ENCODE measurements at regions not wholly inside any gene's neighbourhood (a gene's known extent, or its start where the extent isn't known, plus 50 kb on each side); places are given as distances from the start of the nearest gene placed in this dataset.

GRCh38 chr4:152117520-152117919 is 356.7 kb upstream of the GATB start:
- Histone ChIP-seq H3K27ac (no peak overlapping the region), H3K9me3 (ENCODE audit: low read depth) (no peaks in the 10 kb centered on the region), H3K9ac (no peak overlapping the region), H3K36me3 (ENCODE audit: low read depth) (no peaks in the 10 kb centered on the region), H4K20me1 (ENCODE audit: insufficient read depth) (no peaks in the 10 kb centered on the region), H3K4me2 (ENCODE audit: unreplicated experiment) (no peak overlapping the region), H3K27me3 (replicated peaks; ENCODE audit: insufficient read depth) (no peaks in the 10 kb centered on the region), H2AFZ (no peak overlapping the region), H3K79me2 (ENCODE audit: insufficient read depth) (no peaks in the 10 kb centered on the region), H3K4me1 (ENCODE audit: insufficient read depth) (no peaks in the 10 kb centered on the region), H3K4me3 (no peak overlapping the region), H3K9me2 (ENCODE audit: insufficient read depth) (no peaks in the 10 kb centered on the region), H3F3A (ENCODE audit: insufficient read depth) (no peaks in the 10 kb centered on the region)
- DNase-seq = no peak
- in situ Hi-C loops (cut with MboI) = no loop called here
- WGBS, 2 experiments (ENCODE audit: low coverage in 1 of 2, low lambda C conversion rate in 2 of 2, missing lambda C conversion rate in 2 of 2) = 79% methylated on average over 6 of the region's 6 CpGs
- TF ChIP-seq EZH2phosphoT487 (IDR thresholded peaks at IDR 0.05; ENCODE audit: insufficient read depth, low read depth) (no peak), EZH2 (IDR thresholded peaks at IDR 0.05; ENCODE audit: insufficient read depth, poor library complexity, severe bottlenecking) (no peak)

DNA sequence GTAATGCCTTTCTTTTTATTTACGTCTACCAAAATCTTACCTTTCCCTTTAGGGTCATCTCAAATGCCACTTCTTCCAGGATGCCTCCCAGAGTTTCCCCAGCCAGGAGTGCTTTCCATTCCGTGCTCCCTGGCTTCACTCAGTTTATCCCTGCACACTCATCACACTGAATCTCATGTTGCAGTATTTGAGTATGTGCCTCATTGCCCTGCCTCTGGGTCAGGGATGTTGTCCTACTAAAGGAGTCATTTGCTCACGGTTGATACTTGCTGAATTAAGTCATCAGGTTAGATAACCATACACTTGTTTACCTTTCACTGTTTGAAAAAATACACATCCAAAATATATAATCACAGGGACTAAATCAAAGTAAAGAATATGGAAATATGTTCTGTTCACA is 356.2 kb upstream of the GATB start:
- Histone ChIP-seq H3K9me3 (ENCODE audit: low read depth) (no peaks in the 10 kb centered on the region), H3K27ac (no peak overlapping the region), H3F3A (ENCODE audit: insufficient read depth) (no peaks in the 10 kb centered on the region), H3K79me2 (ENCODE audit: insufficient read depth) (no peaks in the 10 kb centered on the region), H4K20me1 (ENCODE audit: insufficient read depth) (no peaks in the 10 kb centered on the region), H3K27me3 (replicated peaks; ENCODE audit: insufficient read depth) (no peaks in the 10 kb centered on the region), H3K9me2 (ENCODE audit: insufficient read depth) (no peaks in the 10 kb centered on the region), H3K4me1 (ENCODE audit: insufficient read depth) (no peaks in the 10 kb centered on the region), H3K36me3 (ENCODE audit: low read depth) (no peaks in the 10 kb centered on the region), H3K4me2 (ENCODE audit: unreplicated experiment) (no peak overlapping the region), H3K9ac (no peak overlapping the region), H3K4me3 (no peak overlapping the region), H2AFZ (no peak overlapping the region)
- in situ Hi-C loops (cut with MboI) = no loop called here
- TF ChIP-seq EZH2phosphoT487 (IDR thresholded peaks at IDR 0.05; ENCODE audit: insufficient read depth, low read depth) = no peak
- TF ChIP-seq EZH2 (IDR thresholded peaks at IDR 0.05; ENCODE audit: insufficient read depth, poor library complexity, severe bottlenecking) = no peak
- DNase-seq = no peak
- WGBS, 2 experiments (ENCODE audit: low coverage in 1 of 2, low lambda C conversion rate in 2 of 2, missing lambda C conversion rate in 2 of 2) = 77 to 81% methylated on average over 3 of the region's 3 CpGs

DNA sequence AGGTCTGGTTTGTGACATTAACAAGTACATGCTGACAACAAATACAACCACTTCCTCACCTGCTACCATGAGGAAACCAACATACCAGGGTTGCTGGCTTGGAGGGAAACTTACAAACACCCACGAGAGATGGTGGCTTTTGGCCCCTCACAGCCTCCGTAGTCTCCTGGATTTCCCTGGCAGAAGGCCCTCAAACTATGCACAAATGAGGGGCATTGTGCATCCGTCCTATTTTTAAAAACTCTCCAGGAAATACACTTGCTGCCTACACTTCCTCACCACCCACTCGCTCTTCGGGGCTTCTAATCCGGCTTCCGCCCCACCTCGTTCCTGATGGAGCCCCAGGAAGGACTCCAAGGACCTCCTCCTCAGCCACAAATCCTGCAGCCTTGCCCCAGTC is 355.0 kb upstream of the GATB start:
- H3K9me3 ChIP-seq (ENCODE audit: low read depth) = no peaks in the 10 kb centered on the region
- H3K36me3 ChIP-seq (ENCODE audit: low read depth) = no peaks in the 10 kb centered on the region
- no peaks in the 10 kb centered on the region for H3K9me2 ChIP-seq (ENCODE audit: insufficient read depth)
- H3F3A ChIP-seq (ENCODE audit: insufficient read depth) = no peaks in the 10 kb centered on the region
- H3K4me3 ChIP-seq = no peak overlapping the region
- no peak for DNase-seq
- H2AFZ ChIP-seq = no peak overlapping the region
- H3K4me1 ChIP-seq (ENCODE audit: insufficient read depth) = no peaks in the 10 kb centered on the region
- no peak overlapping the region for H3K9ac ChIP-seq
- H3K27ac ChIP-seq = no peak overlapping the region
- no peaks in the 10 kb centered on the region for H3K27me3 ChIP-seq (replicated peaks; ENCODE audit: insufficient read depth)
- TF ChIP-seq EZH2phosphoT487 (IDR thresholded peaks at IDR 0.05; ENCODE audit: insufficient read depth, low read depth) = no peak
- no peak for TF ChIP-seq EZH2 (IDR thresholded peaks at IDR 0.05; ENCODE audit: insufficient read depth, poor library complexity, severe bottlenecking)
- H3K4me2 ChIP-seq (ENCODE audit: unreplicated experiment) = no peak overlapping the region
- H4K20me1 ChIP-seq (ENCODE audit: insufficient read depth) = no peaks in the 10 kb centered on the region
- WGBS, 2 experiments (ENCODE audit: low coverage in 1 of 2, low lambda C conversion rate in 2 of 2, missing lambda C conversion rate in 2 of 2) = 73 to 75% methylated on average over 8 of the region's 8 CpGs
- in situ Hi-C loops (cut with MboI) = no loop called here
- no peaks in the 10 kb centered on the region for H3K79me2 ChIP-seq (ENCODE audit: insufficient read depth)

DNA sequence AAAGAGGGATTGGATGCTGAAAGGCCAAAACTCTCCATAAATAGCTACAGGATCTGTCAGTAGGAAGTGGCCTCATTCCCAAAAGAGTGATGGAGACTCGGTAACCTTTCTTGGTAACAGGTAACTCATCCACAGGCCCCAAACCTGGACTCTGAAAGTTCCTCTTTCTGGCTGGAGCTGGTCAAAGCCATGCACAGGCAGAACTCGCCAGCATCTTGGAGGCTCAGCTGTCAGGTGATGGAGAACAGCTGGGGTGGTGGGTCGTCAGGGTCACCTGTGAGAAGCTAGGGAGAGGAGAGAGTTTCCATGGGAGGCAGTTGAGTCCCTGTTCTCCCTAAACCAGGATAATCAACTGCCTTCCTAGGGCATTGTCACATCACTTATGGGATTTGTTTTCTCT is 354.3 kb upstream of the GATB start:
- in situ Hi-C loops (cut with MboI) = no loop called here
- Histone ChIP-seq H3K4me1 (ENCODE audit: insufficient read depth) (no peaks in the 10 kb centered on the region), H3K9ac (no peak overlapping the region), H3K4me2 (ENCODE audit: unreplicated experiment) (no peak overlapping the region), H3K27me3 (replicated peaks; ENCODE audit: insufficient read depth) (no peaks in the 10 kb centered on the region), H3K36me3 (ENCODE audit: low read depth) (no peaks in the 10 kb centered on the region), H3F3A (ENCODE audit: insufficient read depth) (no peaks in the 10 kb centered on the region), H3K9me3 (ENCODE audit: low read depth) (no peaks in the 10 kb centered on the region), H2AFZ (no peak overlapping the region), H3K27ac (no peak overlapping the region), H3K4me3 (no peak overlapping the region), H4K20me1 (ENCODE audit: insufficient read depth) (no peaks in the 10 kb centered on the region), H3K9me2 (ENCODE audit: insufficient read depth) (no peaks in the 10 kb centered on the region), H3K79me2 (ENCODE audit: insufficient read depth) (no peaks in the 10 kb centered on the region)
- WGBS, 2 experiments (ENCODE audit: low coverage in 1 of 2, low lambda C conversion rate in 2 of 2, missing lambda C conversion rate in 2 of 2) = 75 to 87% methylated on average over 3 of the region's 3 CpGs
- DNase-seq = no peak
- TF ChIP-seq EZH2 (IDR thresholded peaks at IDR 0.05; ENCODE audit: insufficient read depth, poor library complexity, severe bottlenecking) (no peak), EZH2phosphoT487 (IDR thresholded peaks at IDR 0.05; ENCODE audit: insufficient read depth, low read depth) (no peak)

- Histone ChIP-seq H4K20me1 (ENCODE audit: insufficient read depth) (no peaks in the 10 kb centered on the region), H3K9me2 (ENCODE audit: insufficient read depth) (no peaks in the 10 kb centered on the region), H3K4me3 (no peak overlapping the region), H3F3A (ENCODE audit: insufficient read depth) (no peaks in the 10 kb centered on the region), H3K36me3 (ENCODE audit: low read depth) (no peaks in the 10 kb centered on the region), H2AFZ (no peak overlapping the region), H3K9ac (no peak overlapping the region), H3K79me2 (ENCODE audit: insufficient read depth) (no peaks in the 10 kb centered on the region), H3K9me3 (ENCODE audit: low read depth) (no peaks in the 10 kb centered on the region), H3K4me1 (ENCODE audit: insufficient read depth) (no peaks in the 10 kb centered on the region), H3K27ac (no peak overlapping the region), H3K4me2 (ENCODE audit: unreplicated experiment) (no peak overlapping the region), H3K27me3 (replicated peaks; ENCODE audit: insufficient read depth) (no peaks in the 10 kb centered on the region)
- in situ Hi-C loops (cut with MboI) = no loop called here
- TF ChIP-seq EZH2phosphoT487 (IDR thresholded peaks at IDR 0.05; ENCODE audit: insufficient read depth, low read depth) (no peak), EZH2 (IDR thresholded peaks at IDR 0.05; ENCODE audit: insufficient read depth, poor library complexity, severe bottlenecking) (no peak)
- no peak for DNase-seq
- WGBS, 2 experiments (ENCODE audit: low coverage in 1 of 2, low lambda C conversion rate in 2 of 2, missing lambda C conversion rate in 2 of 2) = 57 to 60% methylated on average over 3 of the region's 3 CpGs
These were observed 353.8 kb upstream of the GATB start for GRCh38 chr4:152114562-152114961.

Data from GM23248 (cell line).